WTC11 (cell line): ENCODE measurements at regions not wholly inside any gene's neighbourhood (a gene's known extent, or its start where the extent isn't known, plus 50 kb on each side); places are given as distances from the start of the nearest gene placed in this dataset.

Experiments used
- ATAC-seq: fragments of 200-7000 bp; cut with Tn5 transposase; 2 replicates; pipeline ENCODE4 v1.10.0; 2021; ENCODE audit warnings: mild to moderate bottlenecking, moderate library complexity
- CTCF ChIA-PET: fragments of 300-600 bp; sonication (Branson Sonifier 250); formaldehyde crosslinking; loops from one replicate; lab custom pipeline; 2021; ENCODE audit warnings: antibody characterized with exemption; lab: Charles Lee
- POLR2A ChIA-PET: fragments of 350-600 bp; sonication (Branson Sonifier 250); formaldehyde crosslinking; loops from one replicate; lab custom pipeline; 2021; ENCODE audit warnings: antibody characterized with exemption; lab: Charles Lee
- DNase-seq: peaks from one replicate; pipeline ENCODE4 v3.0.0; 2021; ENCODE audit warnings: low spot score
- H3K27ac Mint-ChIP-seq: 2 replicates; pipeline ENCODE4 v1.8.0; 2021; ENCODE audit warnings: mixed read lengths
- H3K27me3 Mint-ChIP-seq: 2 replicates; pipeline ENCODE4 v1.8.0; 2021; ENCODE audit warnings: low read depth, mild to moderate bottlenecking, moderate library complexity, mixed read lengths
- H3K36me3 Mint-ChIP-seq: 2 replicates; pipeline ENCODE4 v1.8.0; 2021; ENCODE audit warnings: mixed read lengths
- H3K4me1 Mint-ChIP-seq: 2 replicates; pipeline ENCODE4 v1.8.0; 2022; ENCODE audit warnings: mixed read lengths
- H3K4me3 Mint-ChIP-seq: 2 replicates; pipeline ENCODE4 v1.8.0; 2021; ENCODE audit warnings: mild to moderate bottlenecking, moderate library complexity, mixed read lengths
- H3K9me3 Mint-ChIP-seq: 2 replicates; pipeline ENCODE4 v1.8.0; 2021; ENCODE audit warnings: mixed read lengths
- AFF4 ChIP-seq: sonication (generic); formaldehyde crosslinking; IDR thresholded peaks from 2 replicates; pipeline ENCODE4 v1.8.1; 2023; ENCODE audit warnings: mild to moderate bottlenecking, missing genetic modification reagents, borderline replicate concordance
- ARID4B ChIP-seq: sonication (generic); formaldehyde crosslinking; IDR thresholded peaks from 2 replicates; pipeline ENCODE4 v1.8.0; 2023; ENCODE audit warnings: missing genetic modification reagents, mild to moderate bottlenecking, borderline replicate concordance
- ATF2 ChIP-seq: sonication (generic); formaldehyde crosslinking; IDR thresholded peaks from 2 replicates; pipeline ENCODE4 v1.8.1; 2022; ENCODE audit warnings: low read depth, missing genetic modification reagents, borderline replicate concordance
- ATF3 ChIP-seq: sonication (generic); formaldehyde crosslinking; conservative IDR thresholded peaks from 2 replicates; pipeline ENCODE4 v1.8.1; 2022; ENCODE audit warnings: mild to moderate bottlenecking, missing genetic modification reagents
- CBFB ChIP-seq: sonication (generic); formaldehyde crosslinking; IDR thresholded peaks from 2 replicates; pipeline ENCODE4 v1.8.1; 2022; ENCODE audit warnings: mild to moderate bottlenecking, low read depth, missing genetic modification reagents
- CTCF ChIP-seq: fragments of 200-600 bp; IDR thresholded peaks from 2 replicates; pipeline ENCODE4 v1.8.0; 2022; ENCODE audit warnings: antibody characterized with exemption
- E2F4 ChIP-seq: sonication (generic); formaldehyde crosslinking; IDR thresholded peaks from 2 replicates; pipeline ENCODE4 v1.8.1; 2022; ENCODE audit warnings: low read depth, mild to moderate bottlenecking, moderate library complexity, missing genetic modification reagents, borderline replicate concordance
- FOXJ3 ChIP-seq: sonication (generic); formaldehyde crosslinking; IDR thresholded peaks from 2 replicates; pipeline ENCODE4 v1.9.0; 2021; ENCODE audit warnings: missing genetic modification reagents, mild to moderate bottlenecking, borderline replicate concordance
- GABPB1 ChIP-seq: sonication (generic); formaldehyde crosslinking; IDR thresholded peaks from 2 replicates; pipeline ENCODE4 v1.8.1; 2023; ENCODE audit warnings: mild to moderate bottlenecking, missing genetic modification reagents
- GRHL2 ChIP-seq: fragments of 250-450 bp; sonication (Bioruptor Pico); IDR thresholded peaks from 2 replicates; pipeline ENCODE4 v1.8.0; 2022; ENCODE audit warnings: mild to moderate bottlenecking, moderate library complexity; ENCODE audit not compliant: insufficient replicate concordance, severe bottlenecking
- GTF2I ChIP-seq: fragments of 250-450 bp; sonication (Bioruptor Pico); conservative IDR thresholded peaks from 2 replicates; pipeline ENCODE4 v1.4.0; 2021; ENCODE audit warnings: mild to moderate bottlenecking
- HMGXB4 ChIP-seq: sonication (generic); formaldehyde crosslinking; IDR thresholded peaks from 2 replicates; pipeline ENCODE4 v1.8.1; 2023; ENCODE audit warnings: mild to moderate bottlenecking, moderate library complexity, missing genetic modification reagents
- NFATC4 ChIP-seq: fragments of 250-450 bp; sonication (Bioruptor Pico); IDR thresholded peaks from 2 replicates; pipeline ENCODE4 v1.9.0; 2021; ENCODE audit warnings: mild to moderate bottlenecking
- PRRX2 ChIP-seq: fragments of 250-450 bp; sonication (Bioruptor Pico); IDR thresholded peaks from 2 replicates; pipeline ENCODE4 v1.8.0; 2021; ENCODE audit warnings: mild to moderate bottlenecking
- SP1 ChIP-seq: sonication (generic); formaldehyde crosslinking; conservative IDR thresholded peaks from 2 replicates; pipeline ENCODE4 v1.8.1; 2022; ENCODE audit warnings: missing genetic modification reagents
- TP53 ChIP-seq: sonication (generic); formaldehyde crosslinking; IDR thresholded peaks from 2 replicates; pipeline ENCODE4 v1.8.1; 2023; ENCODE audit warnings: mild to moderate bottlenecking, missing genetic modification reagents
- USF1 ChIP-seq: sonication (generic); formaldehyde crosslinking; IDR thresholded peaks from 2 replicates; pipeline ENCODE4 v1.8.0; 2022; ENCODE audit warnings: mild to moderate bottlenecking, missing genetic modification reagents
- ZBTB21 ChIP-seq: sonication (generic); formaldehyde crosslinking; IDR thresholded peaks from 2 replicates; pipeline ENCODE4 v1.8.1; 2023; ENCODE audit warnings: mild to moderate bottlenecking, missing genetic modification reagents, borderline replicate concordance
- ZNF416 ChIP-seq: fragments of 250-450 bp; sonication (Bioruptor Pico); IDR thresholded peaks from 2 replicates; pipeline ENCODE4 v1.9.0; 2021; ENCODE audit warnings: mild to moderate bottlenecking, inconsistent platforms
- ZNF423 ChIP-seq: fragments of 250-450 bp; sonication (Bioruptor Pico); IDR thresholded peaks from 2 replicates; pipeline ENCODE4 v2.1.2; 2022; ENCODE audit warnings: mild to moderate bottlenecking, moderate library complexity
- ZNF671 ChIP-seq: fragments of 250-450 bp; sonication (Bioruptor Pico); IDR thresholded peaks from 2 replicates; pipeline ENCODE4 v1.8.0; 2021; ENCODE audit warnings: mild to moderate bottlenecking

- TF ChIP-seq HMGXB4 (CRISPR knock-in tag) = no peak
- TF ChIP-seq, all 79 proteins: peak for 0
Measured at GRCh38 chr10:118926441-118926840, 103.1 kb upstream of the NANOS1 start (continued).

- ATAC-seq (no peak), DNase-seq (no peak)
- Mint-ChIP-seq H3K27ac (no peak overlapping the region), H3K4me3 (no peak overlapping the region), H3K4me1 (no peaks in the 10 kb centered on the region), H3K27me3 (peaks cover 6% of the 10 kb centered on the region; the same call in 1 of the 2 replicates), H3K9me3 (peaks cover 21% of the 10 kb centered on the region), H3K36me3 (peaks cover 14% of the 10 kb centered on the region)
- no peak for TF ChIP-seq CBFB (CRISPR knock-in tag)
- no peak for TF ChIP-seq CTCF
- no peak for TF ChIP-seq ARID4B (CRISPR knock-in tag)
- no peak for TF ChIP-seq USF1
- no peak for TF ChIP-seq AFF4 (CRISPR knock-in tag)
- TF ChIP-seq GABPB1 (CRISPR knock-in tag) = no peak
- TF ChIP-seq ATF2 (CRISPR knock-in tag) = no peak
- no peak for TF ChIP-seq ATF3
- no peak for TF ChIP-seq ZNF423 (CRISPR knock-in tag)
- no peak for TF ChIP-seq ZNF416
- TF ChIP-seq ZNF671 (CRISPR knock-in tag) = no peak
- no peak for TF ChIP-seq GRHL2 (CRISPR knock-in tag)
- no peak for TF ChIP-seq ZBTB21
- TF ChIP-seq NFATC4 (CRISPR knock-in tag) = no peak
- no peak for TF ChIP-seq GTF2I
- TF ChIP-seq E2F4 (CRISPR knock-in tag) = no peak
- no peak for TF ChIP-seq SP1
- no peak for TF ChIP-seq FOXJ3 (CRISPR knock-in tag)
- no peak for TF ChIP-seq TP53 (CRISPR knock-in tag)
- no peak for TF ChIP-seq PRRX2 (CRISPR knock-in tag)
- CTCF ChIA-PET = no interaction called here
- POLR2A ChIA-PET = no interaction called here
Measured at GRCh38 chr10:118926903-118927302, 102.6 kb upstream of the NANOS1 start.
